AG10803 (cell line): ENCODE measurements at regions not wholly inside any gene's neighbourhood (a gene's known extent, or its start where the extent isn't known, plus 50 kb on each side); places are given as distances from the start of the nearest gene placed in this dataset.

ENCODE experiments used
- DNase-seq: peaks from one replicate; pipeline ENCODE4 v3.0.0; 2010; ENCODE audit warnings: low read depth
- H3K4me3 ChIP-seq: 2 replicates; pipeline ENCODE4 v1.5.1; 2011; ENCODE audit warnings: mild to moderate bottlenecking, low read length, control low read depth
- TF ChIP-seq, protein P1 (sequence below): conservative IDR thresholded peaks from 2 replicates; pipeline ENCODE4 v1.5.1; 2011; ENCODE audit warnings: mild to moderate bottlenecking, low read length, control low read depth, inconsistent platforms

DNA sequence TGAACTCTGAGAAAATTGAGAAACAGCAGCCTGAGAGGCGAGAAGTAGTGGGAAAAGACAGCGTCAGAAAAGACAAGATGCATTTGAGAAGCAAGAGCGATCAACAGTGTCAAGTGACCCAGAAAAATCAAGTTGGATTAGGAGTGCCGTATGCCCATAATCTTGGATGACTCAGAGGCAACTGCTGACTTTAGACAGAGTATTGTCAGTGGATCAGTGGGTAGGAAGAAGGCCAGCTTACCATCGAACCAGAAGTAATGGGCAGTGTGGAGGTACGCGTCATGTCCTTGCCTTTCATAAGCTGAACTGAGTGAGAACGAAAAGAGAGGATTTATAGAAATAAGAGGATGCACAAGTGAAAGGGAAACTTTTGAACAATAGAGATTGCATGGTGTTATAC is 151.0 kb upstream of the NAV3 start:
- TF ChIP-seq, protein P1, sequence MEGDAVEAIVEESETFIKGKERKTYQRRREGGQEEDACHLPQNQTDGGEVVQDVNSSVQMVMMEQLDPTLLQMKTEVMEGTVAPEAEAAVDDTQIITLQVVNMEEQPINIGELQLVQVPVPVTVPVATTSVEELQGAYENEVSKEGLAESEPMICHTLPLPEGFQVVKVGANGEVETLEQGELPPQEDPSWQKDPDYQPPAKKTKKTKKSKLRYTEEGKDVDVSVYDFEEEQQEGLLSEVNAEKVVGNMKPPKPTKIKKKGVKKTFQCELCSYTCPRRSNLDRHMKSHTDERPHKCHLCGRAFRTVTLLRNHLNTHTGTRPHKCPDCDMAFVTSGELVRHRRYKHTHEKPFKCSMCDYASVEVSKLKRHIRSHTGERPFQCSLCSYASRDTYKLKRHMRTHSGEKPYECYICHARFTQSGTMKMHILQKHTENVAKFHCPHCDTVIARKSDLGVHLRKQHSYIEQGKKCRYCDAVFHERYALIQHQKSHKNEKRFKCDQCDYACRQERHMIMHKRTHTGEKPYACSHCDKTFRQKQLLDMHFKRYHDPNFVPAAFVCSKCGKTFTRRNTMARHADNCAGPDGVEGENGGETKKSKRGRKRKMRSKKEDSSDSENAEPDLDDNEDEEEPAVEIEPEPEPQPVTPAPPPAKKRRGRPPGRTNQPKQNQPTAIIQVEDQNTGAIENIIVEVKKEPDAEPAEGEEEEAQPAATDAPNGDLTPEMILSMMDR = no peak
- no peak overlapping the region for H3K4me3 ChIP-seq
- no peak for DNase-seq

DNA sequence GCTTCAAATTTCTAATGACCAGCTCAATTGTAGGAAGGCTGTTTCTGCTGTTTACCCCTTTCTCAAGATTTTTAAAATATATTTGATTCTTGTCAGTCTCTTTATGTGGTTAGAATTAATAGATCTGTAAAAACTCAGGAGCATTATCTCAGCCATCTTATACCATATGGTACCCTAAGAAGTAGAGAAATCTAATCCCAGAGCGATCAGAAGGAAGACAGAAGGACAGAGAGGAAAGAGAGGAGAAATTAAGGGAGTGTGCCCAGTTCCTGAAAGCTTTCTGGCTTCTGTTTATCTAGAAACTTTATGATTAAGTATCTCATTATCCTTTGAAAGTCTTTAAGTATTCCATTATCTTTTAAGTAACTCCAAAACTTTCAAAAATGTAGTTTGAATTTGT is 152.1 kb upstream of the NAV3 start:
- TF ChIP-seq, protein P1 = no peak
- no peak overlapping the region for H3K4me3 ChIP-seq
- no peak for DNase-seq

DNA sequence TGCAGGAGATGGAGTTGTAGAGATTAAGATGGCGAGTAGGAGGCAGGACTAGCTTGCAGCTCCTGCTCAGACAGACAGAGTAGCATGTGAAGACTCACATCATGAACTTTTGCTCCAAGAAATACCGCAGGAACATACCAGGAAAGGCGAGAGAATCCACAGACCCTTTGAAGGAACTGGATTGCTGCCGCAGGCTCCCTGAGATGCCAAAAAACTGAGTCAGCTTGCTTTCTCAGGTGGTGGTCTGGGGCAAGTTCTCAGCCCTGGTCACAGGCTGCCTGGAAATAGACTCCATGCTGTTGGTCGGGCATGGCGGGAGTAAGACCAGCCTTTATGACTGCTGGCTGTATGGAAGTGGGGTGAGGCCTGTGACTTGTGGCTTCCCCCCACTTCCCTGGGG is 163.6 kb upstream of the NAV3 start:
- H3K4me3 ChIP-seq = no peak overlapping the region
- TF ChIP-seq, protein P1 = no peak
- no peak for DNase-seq

DNA sequence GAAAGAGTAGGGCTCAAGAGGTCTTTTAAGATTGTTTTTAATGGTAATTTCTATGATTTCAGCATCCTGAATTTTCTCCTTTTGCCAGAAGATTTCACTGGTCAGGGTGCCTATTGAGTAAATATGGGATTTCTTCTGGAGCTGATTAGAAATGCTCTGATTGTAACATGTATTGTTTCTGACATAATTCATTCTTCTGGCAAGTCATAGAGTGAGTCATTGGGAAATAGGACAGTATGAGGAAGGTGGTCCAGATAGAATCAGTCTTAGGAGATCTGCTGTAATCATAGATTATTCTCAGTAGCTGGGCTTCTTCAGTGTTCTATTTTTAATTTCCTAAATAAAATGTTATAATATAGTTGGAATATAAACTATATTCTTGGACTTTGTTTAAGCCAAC is 182.0 kb upstream of the NAV3 start:
- DNase-seq = peak; percentile 33
- H3K4me3 ChIP-seq = no peak overlapping the region
- TF ChIP-seq, protein P1 = no peak

DNA sequence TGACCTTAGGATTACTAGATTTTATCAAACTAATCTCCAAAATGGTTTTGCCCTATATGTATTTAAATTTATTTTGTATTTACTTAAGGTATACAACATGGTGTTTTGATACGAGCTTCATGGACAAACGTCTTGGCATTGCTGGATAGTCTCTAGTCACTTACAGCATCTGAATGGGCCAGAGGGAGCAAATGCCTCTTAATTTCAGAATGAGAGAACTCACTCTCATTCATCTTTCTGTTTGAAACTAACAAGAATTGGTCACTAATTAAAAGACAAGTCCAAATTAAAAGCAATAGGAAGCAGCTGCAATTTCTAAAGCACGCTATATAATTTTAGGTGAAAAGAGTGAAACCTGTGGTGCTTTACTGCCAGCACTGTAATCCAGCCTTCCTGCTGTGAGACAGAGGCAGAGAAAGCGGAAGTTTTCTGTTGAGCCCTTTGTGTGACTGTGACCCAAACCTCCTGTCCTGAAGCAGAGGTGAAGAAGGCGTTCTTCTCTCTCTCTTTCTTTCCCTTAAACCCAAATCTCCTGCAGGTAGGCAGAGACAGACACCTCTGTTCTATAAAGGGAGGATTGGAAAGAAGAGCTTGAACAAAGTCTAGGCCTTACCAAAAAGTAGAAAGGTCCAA is 184.6 kb upstream of the NAV3 start:
- no peak overlapping the region for H3K4me3 ChIP-seq
- DNase-seq = no peak
- TF ChIP-seq, protein P1 = no peak

DNA sequence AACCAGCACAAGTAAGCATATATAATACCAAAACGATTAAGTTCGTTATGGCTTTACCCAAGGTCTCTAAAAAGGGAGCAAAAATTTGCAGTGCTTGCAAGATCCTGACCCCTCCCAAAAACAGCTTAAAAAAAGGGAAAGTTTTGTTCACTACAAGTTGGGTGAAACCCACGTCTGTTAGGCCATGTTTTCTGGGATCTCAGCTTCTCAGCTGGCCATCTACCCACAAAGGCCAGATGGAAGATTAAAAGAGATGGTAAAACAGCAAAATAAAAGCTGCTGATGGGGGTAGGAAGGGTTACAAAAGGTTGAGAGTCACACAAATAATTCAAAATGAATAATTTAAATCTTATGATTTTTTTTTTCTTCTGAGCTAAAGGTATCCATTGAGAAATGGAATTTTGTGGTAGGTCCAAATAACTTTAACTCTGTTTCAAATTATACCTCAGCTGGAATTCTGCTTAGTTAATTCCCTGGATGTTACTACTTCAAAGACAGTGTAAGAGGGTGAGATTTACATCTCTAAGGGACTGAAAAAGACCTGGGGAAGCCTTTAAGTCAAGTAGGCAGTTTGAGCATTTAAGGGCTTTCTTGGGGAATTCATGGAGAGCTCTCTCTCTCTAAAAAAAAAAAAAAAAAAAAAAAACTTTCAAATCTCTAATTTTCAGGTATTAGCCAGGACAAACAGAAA is 185.6 kb upstream of the NAV3 start:
- H3K4me3 ChIP-seq = no peak overlapping the region
- TF ChIP-seq, protein P1 = no peak
- DNase-seq = no peak

DNA sequence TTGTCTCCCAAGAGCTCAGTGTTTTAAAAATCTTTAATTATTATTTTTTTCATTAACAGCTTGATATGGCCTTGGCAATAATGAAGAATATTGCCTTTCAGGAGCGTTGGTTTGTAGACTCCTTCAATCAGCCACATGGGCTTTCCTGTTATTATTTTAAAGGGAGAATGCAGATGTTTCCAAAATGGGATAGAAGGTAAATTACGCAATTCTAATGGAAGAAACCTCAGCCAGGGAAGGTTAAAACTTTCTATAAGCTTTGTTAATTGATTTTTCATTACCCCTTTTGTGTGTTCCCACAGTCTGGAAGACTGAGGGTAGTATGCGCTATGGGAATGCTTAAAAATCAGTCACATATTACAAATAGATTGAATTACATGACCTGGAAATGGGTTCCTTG is 188.4 kb upstream of the NAV3 start:
- no peak overlapping the region for H3K4me3 ChIP-seq
- TF ChIP-seq, protein P1 = no peak
- DNase-seq = no peak
